Astrocyte (in vitro differentiated cells and primary cell): ENCODE measurements at regions not wholly inside any gene's neighbourhood (a gene's known extent, or its start where the extent isn't known, plus 50 kb on each side); places are given as distances from the start of the nearest gene placed in this dataset.

Experiments used
- CTCF ChIP-seq: IDR thresholded peaks from 2 replicates; pipeline ENCODE4 v1.5.1; 2011; ENCODE audit warnings: low read depth, mild to moderate bottlenecking, inconsistent platforms, low read length, moderate library complexity; ENCODE audit not compliant: insufficient read depth
- EZH2 ChIP-seq: IDR thresholded peaks from 2 replicates; pipeline ENCODE4 v1.6.1; 2012; ENCODE audit warnings: mild to moderate bottlenecking, low read length, inconsistent platforms; ENCODE audit not compliant: insufficient read depth

GRCh38 chr4:10965196-10965595, 280.6 kb upstream of the CLNK start:
- TF ChIP-seq CTCF: no peak
- no peak for TF ChIP-seq EZH2
